Heart right ventricle (tissue), 16 donors: ENCODE measurements at regions not wholly inside any gene's neighbourhood (a gene's known extent, or its start where the extent isn't known, plus 50 kb on each side); places are given as distances from the start of the nearest gene placed in this dataset.

ENCODE experiments used
- ATAC-seq, 8 donors: fragments of 200-7000 bp; cut with Tn5 transposase; one replicate each; pipeline ENCODE4 v1.9.1; 2020; ENCODE audit warnings: mild to moderate bottlenecking in 8 of 8, moderate library complexity in 8 of 8, moderate number of reproducible peaks in 1 of 8
- DNase-seq, 2 donors: peaks; one replicate each; pipeline ENCODE4 v3.0.0-alpha.2; 2020
- H3K27ac ChIP-seq, 10 donors: fragments of 200-600 bp; sonication (generic) in 2 of 10; one replicate each; pipeline versions ENCODE4 v1.5.0 to v1.8.0; 2020 to 2022; ENCODE audit warnings: mild to moderate bottlenecking in 3 of 10
- H3K27me3 ChIP-seq, 7 donors: fragments of 200-600 bp; one replicate each; pipeline ENCODE4 v1.8.0; 2021 to 2022; ENCODE audit warnings: mild to moderate bottlenecking in 2 of 7
- H3K36me3 ChIP-seq, 9 donors: fragments of 200-600 bp; sonication (generic) in 1 of 9; one replicate each; pipeline versions ENCODE4 v1.5.0 to v1.8.0; 2020 to 2022; ENCODE audit warnings: mild to moderate bottlenecking in 2 of 9
- H3K4me1 ChIP-seq, 9 donors: fragments of 200-600 bp; sonication (generic) in 1 of 9; one replicate each; pipeline versions ENCODE4 v1.5.0 to v1.8.0; 2020 to 2022; ENCODE audit warnings: mild to moderate bottlenecking in 4 of 9
- H3K4me3 ChIP-seq, 10 donors: fragments of 200-600 bp; sonication (generic) in 2 of 10; one replicate each; pipeline versions ENCODE4 v1.5.0 to v1.8.0; 2020 to 2022; ENCODE audit warnings: mild to moderate bottlenecking in 7 of 10, moderate library complexity in 2 of 10
- H3K9me3 ChIP-seq, 11 donors: fragments of 200-600 bp in 10 of 11; sonication (generic) in 2 of 11; one replicate each; pipeline versions ENCODE4 v1.5.0 to v1.8.0; 2013 to 2022; ENCODE audit warnings: mild to moderate bottlenecking in 2 of 11, control low read depth in 1 of 11, moderate library complexity in 1 of 11
- CTCF ChIP-seq, 9 donors: fragments of 200-600 bp; sonication (generic) in 2 of 9; IDR thresholded peaks; one replicate each; pipeline versions ENCODE4 v1.5.0 to v1.8.0; 2021 to 2022; ENCODE audit warnings: antibody characterized with exemption in 9 of 9, mild to moderate bottlenecking in 5 of 9, moderate library complexity in 1 of 9
- WGBS, 2 donors: extraction: QIAGEN DNeasy Blood & Tissue Kit; methylation state at CpG; one replicate each; pipeline ENCODE4 v1.1.7; 2013; ENCODE audit warnings: inconsistent platforms in 1 of 2; 5-methylcytosine and 5-hydroxymethylcytosine counted together
- intact Hi-C, 10 donors: fragments of 100-400 bp; cut with DNase I; formaldehyde crosslinking; loops; one replicate each; pipeline versions ENCODE4 v1.11.1 to v1.14.2; 2022
- donor health status: Arrhythmogenic right ventricular cardiomyopathy.
- donor health status: ischemic (EF 13 %, LVEDD 7.1; RV severe dilation, severe dysfunction).
- donor health status: healthy with polysubstance abuse.
- donor health status: DM: no; HTN: yes; CAD: no.
- donor health status: DM: no; HTN: no; CAD: no.
- donor health status: ischemic (EF 25% LVEDD 6.9; RV normal size, moderate dysfunction).
- donor health status: ischemic (EF 25% LVEDD 5.7; RV mildly dilated, moderate dysfunction).
- donor health status: healthy.
- donor health status: DM: yes; HTN: yes; CAD: no.
- donor health status: Ischemic cardiomyopathy.
- donor health status: ischemic (EF 35%, LVEDD 5.7; RV mildly dilated, moderate dysfunction).
- donor health status: nonischemic (EF 11% LVEDD 7.7; RV severe dilation, severe dysfunction).
- donor health status: DM: yes; HTN: yes; CAD: no.
- donor health status: PGD.
- donor health status: ischemic (EF 29% LVEDD 5.4; RV normal size, mild dysfunction).
- donor health status: nonischemic (EF 23%, LVEDD 6.1; RV moderate dilation, normal function).

- DNase-seq (no peak), ATAC-seq (no peak)
- 52 to 54% methylated on average over 3 of the region's 3 CpGs for WGBS, 2 donors
- Histone ChIP-seq H3K4me3 (no peak overlapping the region), H3K4me1 (peaks cover 0 to 10% (median 3%) of the 10 kb centered on the region in 9 donors), H3K27ac (no peak overlapping the region), H3K27me3 (no peaks in the 10 kb centered on the region), H3K36me3 (no peaks in the 10 kb centered on the region), H3K9me3 (no peaks in the 10 kb centered on the region)
- no peak for TF ChIP-seq CTCF (IDR thresholded peaks at IDR 0.05)
- intact Hi-C loops = loop anchor here in 8 of 10 donors (5.0 to 10.0 kb wide), 5 partner anchors 288 to 620 kb away; no protein-coding TSS in a partner anchor
Measured at GRCh38 chr5:15014809-15015208, 143.2 kb upstream of the ANKH start.

GRCh38 chr5:15013654-15014463 lies 142.3 kb upstream of the ANKH start:
- Histone ChIP-seq H3K27me3 (no peaks in the 10 kb centered on the region), H3K27ac (no peak overlapping the region), H3K9me3 (no peaks in the 10 kb centered on the region), H3K36me3 (no peaks in the 10 kb centered on the region), H3K4me1 (peaks cover 3 to 20% (median 10%) of the 10 kb centered on the region in 9 donors), H3K4me3 (no peak overlapping the region)
- peak in 1 of 2 donors; percentile 25 for DNase-seq
- WGBS, 2 donors = 45 to 48% methylated on average over 3 of the region's 3 CpGs
- ATAC-seq = peak; percentile 66 to 88 (median 85)
- TF ChIP-seq CTCF (IDR thresholded peaks at IDR 0.05) = peak; percentile 40 to 82 (median 72)
- intact Hi-C loops = loop anchor here in 8 of 10 donors (1.0 to 10.0 kb wide), 6 partner anchors 287 to 619 kb away; no protein-coding TSS in a partner anchor

- Histone ChIP-seq H3K4me3 (no peak overlapping the region), H3K27ac (no peak overlapping the region), H3K27me3 (no peaks in the 10 kb centered on the region), H3K9me3 (no peaks in the 10 kb centered on the region), H3K36me3 (no peaks in the 10 kb centered on the region), H3K4me1 (peaks cover 7 to 38% (median 26%) of the 10 kb centered on the region in 9 donors)
- DNase-seq (no peak), ATAC-seq (no peak)
- intact Hi-C loops = loop anchor here in 8 of 10 donors (5.0 to 10.0 kb wide), 5 partner anchors 285 to 617 kb away; no protein-coding TSS in a partner anchor
- no peak for TF ChIP-seq CTCF (IDR thresholded peaks at IDR 0.05)
Measured at GRCh38 chr5:15012061-15012460, 140.5 kb upstream of the ANKH start.

- intact Hi-C loops = loop anchor here in 8 of 10 donors (5.0 to 10.0 kb wide), 5 partner anchors 284 to 616 kb away; no protein-coding TSS in a partner anchor
- ATAC-seq = no peak
- Histone ChIP-seq H3K9me3 (no peaks in the 10 kb centered on the region), H3K27me3 (no peaks in the 10 kb centered on the region), H3K36me3 (no peaks in the 10 kb centered on the region), H3K4me3 (no peak overlapping the region), H3K4me1 (peaks cover 7 to 47% (median 30%) of the 10 kb centered on the region in 9 donors), H3K27ac (no peak overlapping the region)
- WGBS, 2 donors = 91 to 93% methylated on average over 4 of the region's 4 CpGs
- DNase-seq = no peak
- TF ChIP-seq CTCF (IDR thresholded peaks at IDR 0.05) = no peak
Measured at GRCh38 chr5:15010936-15011335, 139.4 kb upstream of the ANKH start.
